HAP-1 (cell line): ENCODE measurements at regions not wholly inside any gene's neighbourhood (a gene's known extent, or its start where the extent isn't known, plus 50 kb on each side); places are given as distances from the start of the nearest gene placed in this dataset.

Experiments
- DNase-seq, 2 experiments: peaks; one replicate each; pipeline ENCODE4 v3.0.0-alpha.2; 2016 to 2020; ENCODE audit warnings: low spot score in 2 of 2
- H3K27me3 ChIP-seq: fragments of 250-450 bp; sonication (Bioruptor Pico); 2 replicates; pipeline ENCODE4 v1.5.1; 2020; ENCODE audit warnings: low read depth, mild to moderate bottlenecking, moderate library complexity
- H3K36me3 ChIP-seq: fragments of 250-450 bp; sonication (Bioruptor Pico); replicated peaks from 2 replicates; pipeline ENCODE4 v1.5.1; 2020; ENCODE audit warnings: mild to moderate bottlenecking
- H3K4me1 ChIP-seq: fragments of 250-450 bp; sonication (Bioruptor Pico); 2 replicates; pipeline ENCODE4 v1.5.1; 2020; ENCODE audit warnings: mild to moderate bottlenecking
- H3K4me3 ChIP-seq: fragments of 250-450 bp; sonication (Bioruptor Pico); 2 replicates; pipeline ENCODE4 v1.5.1; 2020; ENCODE audit warnings: mild to moderate bottlenecking, moderate library complexity
- H3K9me3 ChIP-seq: fragments of 250-450 bp; sonication (Bioruptor Pico); 2 replicates; pipeline ENCODE4 v1.5.1; 2020; ENCODE audit warnings: mild to moderate bottlenecking, moderate library complexity
- in situ Hi-C: fragments of 300-500 bp; cut with MboI; formaldehyde crosslinking; loops from 3 replicates; pipeline ENCODE4 v1.14.3; 2020; ENCODE audit warnings: low sequenced_read_pairs, inconsistent platforms, mixed read lengths

- in situ Hi-C loops, result no loop called here
- no peaks in the 10 kb centered on the region for H3K4me1 ChIP-seq
These were observed 94.2 kb upstream of the IPO9 start for GRCh38 chr1:201734786-201735185.

GRCh38 chr1:201736707-201737320 is 92.1 kb upstream of the IPO9 start:
- no peak for DNase-seq
- in situ Hi-C loops, result no loop called here
- no peaks in the 10 kb centered on the region for H3K27me3 ChIP-seq
- H3K36me3 ChIP-seq, result no peaks in the 10 kb centered on the region
- H3K9me3 ChIP-seq, result no peaks in the 10 kb centered on the region
- peaks cover 3% of the 10 kb centered on the region; the same call in 1 of the 2 replicates for H3K4me1 ChIP-seq
- H3K4me3 ChIP-seq, result no peak overlapping the region

More at GRCh38 chr1:201734786-201735185, 94.2 kb upstream of the IPO9 start:
- H3K27me3 ChIP-seq, result no peaks in the 10 kb centered on the region
- no peak overlapping the region for H3K4me3 ChIP-seq
- H3K36me3 ChIP-seq, result no peaks in the 10 kb centered on the region
- H3K9me3 ChIP-seq, result no peaks in the 10 kb centered on the region
- no peak for DNase-seq

- Histone ChIP-seq H3K4me1 (peaks cover 3% of the 10 kb centered on the region; the same call in 1 of the 2 replicates), H3K9me3 (no peaks in the 10 kb centered on the region), H3K27me3 (no peaks in the 10 kb centered on the region), H3K36me3 (no peaks in the 10 kb centered on the region), H3K4me3 (no peak overlapping the region)
- in situ Hi-C loops, result no loop called here
- no peak for DNase-seq
These were observed 91.5 kb upstream of the IPO9 start for GRCh38 chr1:201737352-201738060.

GRCh38 chr1:201739080-201739479 is 89.9 kb upstream of the IPO9 start:
- Histone ChIP-seq H3K9me3 (no peaks in the 10 kb centered on the region), H3K27me3 (no peaks in the 10 kb centered on the region), H3K4me3 (peak overlapping the region; percentile 70), H3K36me3 (no peaks in the 10 kb centered on the region), H3K4me1 (peaks cover 7% of the 10 kb centered on the region)
- in situ Hi-C loops, result no loop called here
- peak in 1 of 2 experiments; percentile 42 for DNase-seq

- Histone ChIP-seq H3K4me3 (peak overlapping the region; percentile 70), H3K4me1 (peaks cover 7% of the 10 kb centered on the region), H3K9me3 (no peaks in the 10 kb centered on the region), H3K27me3 (no peaks in the 10 kb centered on the region), H3K36me3 (no peaks in the 10 kb centered on the region)
- in situ Hi-C loops, result no loop called here
- peak; percentile 74 to 86 for DNase-seq
These were observed 89.4 kb upstream of the IPO9 start for GRCh38 chr1:201739492-201740085.

GRCh38 chr1:201740086-201740541 is 88.8 kb upstream of the IPO9 start:
- H3K36me3 ChIP-seq, result no peaks in the 10 kb centered on the region
- peaks cover 7% of the 10 kb centered on the region for H3K4me1 ChIP-seq
- H3K27me3 ChIP-seq, result no peaks in the 10 kb centered on the region
- H3K4me3 ChIP-seq, result peak overlapping the region; percentile 70
- DNase-seq, result peak in 1 of 2 experiments; percentile 53
- H3K9me3 ChIP-seq, result no peaks in the 10 kb centered on the region
- in situ Hi-C loops, result no loop called here

GRCh38 chr1:201740670-201741111 is 88.3 kb upstream of the IPO9 start:
- peak overlapping the region; percentile 70 for H3K4me3 ChIP-seq
- no peaks in the 10 kb centered on the region for H3K36me3 ChIP-seq
- no peaks in the 10 kb centered on the region for H3K9me3 ChIP-seq
- DNase-seq, result peak in 1 of 2 experiments; percentile 45
- in situ Hi-C loops, result no loop called here
- peaks cover 7% of the 10 kb centered on the region for H3K4me1 ChIP-seq
- no peaks in the 10 kb centered on the region for H3K27me3 ChIP-seq

GRCh38 chr1:201741763-201742342 is 87.1 kb upstream of the IPO9 start:
- Histone ChIP-seq H3K4me3 (no peak overlapping the region), H3K36me3 (no peaks in the 10 kb centered on the region; the same call in 1 of the 2 replicates), H3K9me3 (no peaks in the 10 kb centered on the region), H3K4me1 (peaks cover 7% of the 10 kb centered on the region), H3K27me3 (no peaks in the 10 kb centered on the region)
- in situ Hi-C loops, result no loop called here
- DNase-seq, result no peak

GRCh38 chr1:201742476-201742875 is 86.5 kb upstream of the IPO9 start:
- in situ Hi-C loops, result no loop called here
- no peaks in the 10 kb centered on the region for H3K27me3 ChIP-seq
- peaks cover 7% of the 10 kb centered on the region for H3K4me1 ChIP-seq
- no peak for DNase-seq
- no peaks in the 10 kb centered on the region for H3K9me3 ChIP-seq
- no peaks in the 10 kb centered on the region; the same call in 1 of the 2 replicates for H3K36me3 ChIP-seq
- no peak overlapping the region for H3K4me3 ChIP-seq

- Histone ChIP-seq H3K4me3 (no peak overlapping the region), H3K9me3 (no peaks in the 10 kb centered on the region), H3K36me3 (no peaks in the 10 kb centered on the region; the same call in 1 of the 2 replicates), H3K4me1 (peaks cover 9% of the 10 kb centered on the region), H3K27me3 (no peaks in the 10 kb centered on the region)
- no peak for DNase-seq
- in situ Hi-C loops, result no loop called here
These were observed 85.8 kb upstream of the IPO9 start for GRCh38 chr1:201742955-201743805.

- Histone ChIP-seq H3K4me1 (peaks cover 19% of the 10 kb centered on the region), H3K9me3 (no peaks in the 10 kb centered on the region)
- in situ Hi-C loops, result no loop called here
These were observed 83.9 kb upstream of the IPO9 start for GRCh38 chr1:201745023-201745422.

GRCh38 chr1:201746156-201746555 is 82.8 kb upstream of the IPO9 start:
- Histone ChIP-seq H3K4me1 (peaks cover 28% of the 10 kb centered on the region), H3K36me3 (no peaks in the 10 kb centered on the region; the same call in 1 of the 2 replicates), H3K27me3 (no peaks in the 10 kb centered on the region), H3K4me3 (no peak overlapping the region), H3K9me3 (no peaks in the 10 kb centered on the region)
- DNase-seq, result no peak
- in situ Hi-C loops, result no loop called here

More at GRCh38 chr1:201745023-201745422, 83.9 kb upstream of the IPO9 start:
- Histone ChIP-seq H3K36me3 (no peaks in the 10 kb centered on the region; the same call in 1 of the 2 replicates), H3K27me3 (no peaks in the 10 kb centered on the region), H3K4me3 (no peak overlapping the region)
- DNase-seq, result no peak

- peaks cover 33% of the 10 kb centered on the region for H3K4me1 ChIP-seq
- H3K4me3 ChIP-seq, result no peak overlapping the region
- H3K36me3 ChIP-seq, result no peaks in the 10 kb centered on the region; the same call in 1 of the 2 replicates
- DNase-seq, result no peak
- no peaks in the 10 kb centered on the region for H3K27me3 ChIP-seq
- no peaks in the 10 kb centered on the region for H3K9me3 ChIP-seq
- in situ Hi-C loops, result no loop called here
These were observed 81.7 kb upstream of the IPO9 start for GRCh38 chr1:201747261-201747660.
